Right atrium auricular region (tissue), 2 donors: ENCODE measurements at regions not wholly inside any gene's neighbourhood (a gene's known extent, or its start where the extent isn't known, plus 50 kb on each side); places are given as distances from the start of the nearest gene placed in this dataset.
"Not testable (repeated sequence)": the region's sequence is repeated elsewhere in the genome, so short reads cannot be mapped to it uniquely, and the experiment has no call there.

Experiments used
- DNase-seq: peaks from one replicate; pipeline ENCODE4 v3.0.0-alpha.2; 2019; ENCODE audit warnings: low spot score
- H3K27ac ChIP-seq, 2 donors: fragments of 200-600 bp; sonication (generic); 1 replicate in 1 of 2; 2 replicates in 1 of 2; pipeline ENCODE4 v1.5.1; 2016 to 2019
- H3K27me3 ChIP-seq, 2 donors: fragments of 200-600 bp; sonication (generic); one replicate each; pipeline versions ENCODE4 v1.5.1 to v1.6.0; 2017 to 2019
- H3K36me3 ChIP-seq: fragments of 200-600 bp; sonication (generic); one replicate; pipeline ENCODE4 v1.5.1; 2016
- H3K4me1 ChIP-seq, 2 donors: fragments of 200-600 bp; sonication (generic); one replicate each; pipeline versions ENCODE4 v1.5.1 to v1.6.0; 2017 to 2019
- H3K4me3 ChIP-seq, 2 donors: fragments of 200-600 bp; sonication (generic); 1 replicate in 1 of 2; 2 replicates in 1 of 2; pipeline ENCODE4 v1.5.1; 2017 to 2019; ENCODE audit warnings: mild to moderate bottlenecking in 1 of 2, moderate library complexity in 1 of 2
- H3K9me3 ChIP-seq, 2 donors: fragments of 200-600 bp; sonication (generic); one replicate each; pipeline ENCODE4 v1.5.1; 2019
- CTCF ChIP-seq, 2 donors: fragments of 200-600 bp; sonication (generic); IDR thresholded peaks; one replicate each; pipeline ENCODE4 v1.5.1; 2019; ENCODE audit warnings: antibody characterized with exemption in 2 of 2

GRCh38 chr20:30921286-30922071, 336.0 kb upstream of the DEFB115 start:
- no peak overlapping the region for H3K4me3 ChIP-seq
- peaks cover 0 to 27% of the 10 kb centered on the region in 2 donors for H3K9me3 ChIP-seq
- TF ChIP-seq CTCF (IDR thresholded peaks at IDR 0.05), result no peak
- no peaks in the 10 kb centered on the region for H3K27me3 ChIP-seq
- no peaks in the 10 kb centered on the region for H3K4me1 ChIP-seq
- no peak for DNase-seq
- no peaks in the 10 kb centered on the region for H3K36me3 ChIP-seq
- no peak overlapping the region for H3K27ac ChIP-seq

GRCh38 chr20:30922129-30922528, 335.3 kb upstream of the DEFB115 start:
- H3K4me1 ChIP-seq, result no peaks in the 10 kb centered on the region
- no peaks in the 10 kb centered on the region for H3K27me3 ChIP-seq
- no peaks in the 10 kb centered on the region for H3K36me3 ChIP-seq
- H3K9me3 ChIP-seq, result peaks cover 0 to 32% of the 10 kb centered on the region in 2 donors
- TF ChIP-seq CTCF (IDR thresholded peaks at IDR 0.05), result no peak
- H3K27ac ChIP-seq, result no peak overlapping the region
- H3K4me3 ChIP-seq, result no peak overlapping the region
- DNase-seq, result no peak

- H3K4me3 ChIP-seq, result no peak overlapping the region
Measured at GRCh38 chr20:30937790-30938189, 319.7 kb upstream of the DEFB115 start.

GRCh38 chr20:30949761-30950160, 307.7 kb upstream of the DEFB115 start:
- no peak for DNase-seq
- TF ChIP-seq CTCF (IDR thresholded peaks at IDR 0.05), result no peak
- Histone ChIP-seq H3K9me3 (no peaks in the 10 kb centered on the region), H3K4me1 (no peaks in the 10 kb centered on the region), H3K27me3 (no peaks in the 10 kb centered on the region), H3K27ac (no peak overlapping the region), H3K36me3 (no peaks in the 10 kb centered on the region), H3K4me3 (no peak overlapping the region)

More at GRCh38 chr20:30937790-30938189, 319.7 kb upstream of the DEFB115 start:
- Histone ChIP-seq H3K36me3 (no peaks in the 10 kb centered on the region), H3K27me3 (no peaks in the 10 kb centered on the region), H3K27ac (no peak overlapping the region), H3K9me3 (peaks cover 4 to 38% of the 10 kb centered on the region in 2 donors), H3K4me1 (no peaks in the 10 kb centered on the region)
- no peak for TF ChIP-seq CTCF (IDR thresholded peaks at IDR 0.05)
- no peak for DNase-seq

GRCh38 chr20:30951088-30951487, 306.4 kb upstream of the DEFB115 start:
- not testable (repeated sequence) for H3K36me3 ChIP-seq, H3K9me3 ChIP-seq, H3K27ac ChIP-seq, H3K4me1 ChIP-seq, H3K4me3 ChIP-seq, H3K27me3 ChIP-seq, DNase-seq

- H3K4me1 ChIP-seq, DNase-seq, H3K27me3 ChIP-seq, H3K9me3 ChIP-seq, H3K36me3 ChIP-seq, H3K27ac ChIP-seq, H3K4me3 ChIP-seq: not testable (repeated sequence)
Measured at GRCh38 chr20:30956649-30957048, 300.8 kb upstream of the DEFB115 start.

- H3K9me3 ChIP-seq, DNase-seq, H3K36me3 ChIP-seq, H3K4me3 ChIP-seq, H3K4me1 ChIP-seq, H3K27me3 ChIP-seq, H3K27ac ChIP-seq: not testable (repeated sequence)
Measured at GRCh38 chr20:30959208-30959607, 298.3 kb upstream of the DEFB115 start.
